ENCODE measurements at regions not wholly inside any gene's neighbourhood (a gene's known extent, or its start where the extent isn't known, plus 50 kb on each side); places are given as distances from the start of the nearest gene placed in this dataset.

DNA sequence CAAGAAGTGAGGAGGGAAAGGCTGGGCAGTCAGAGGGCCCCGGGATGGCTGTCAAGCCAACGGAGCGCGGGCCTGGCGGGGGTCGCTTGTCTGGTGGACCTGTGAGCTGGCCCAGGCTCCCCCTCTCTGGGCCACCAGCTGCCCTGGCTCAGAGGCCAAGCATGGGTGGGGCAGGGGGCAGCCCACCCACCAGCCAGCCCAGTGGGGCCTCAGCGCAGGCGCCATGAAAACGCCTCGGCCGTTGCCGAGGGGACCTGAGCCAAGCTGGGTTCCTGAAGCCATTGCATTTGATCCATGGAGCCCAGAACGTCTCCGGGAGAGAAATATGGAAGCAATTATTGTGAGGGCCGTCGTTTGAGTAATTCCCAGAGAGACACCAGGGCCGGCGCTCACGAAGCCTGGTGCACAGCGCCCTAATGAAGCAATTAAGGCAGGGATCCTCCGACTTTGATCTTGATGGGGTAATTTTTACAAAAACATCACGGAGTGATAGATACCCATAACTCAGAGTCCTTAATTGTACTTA lies 90.5 kb upstream of the TTC34 start:
- no peak overlapping the region for H3K4me3 ChIP-seq (ENCODE audit: severe bottlenecking)
- no peaks in the 10 kb centered on the region for H3K4me1 ChIP-seq (ENCODE audit: insufficient read depth, poor library complexity, severe bottlenecking)
- DNase-seq (ENCODE audit: low spot score) (no peak), ATAC-seq (ENCODE audit: low read depth) (no peak)
- peaks cover 3% of the 10 kb centered on the region for H3K9me3 ChIP-seq (ENCODE audit: severe bottlenecking)
- H3K27ac ChIP-seq (ENCODE audit: poor library complexity, severe bottlenecking) = no peak overlapping the region
- H3K36me3 ChIP-seq (ENCODE audit: low read depth) = no peaks in the 10 kb centered on the region
- H3K27me3 ChIP-seq (ENCODE audit: insufficient read depth, poor library complexity, severe bottlenecking) = no peaks in the 10 kb centered on the region
- TF ChIP-seq, protein P1, sequence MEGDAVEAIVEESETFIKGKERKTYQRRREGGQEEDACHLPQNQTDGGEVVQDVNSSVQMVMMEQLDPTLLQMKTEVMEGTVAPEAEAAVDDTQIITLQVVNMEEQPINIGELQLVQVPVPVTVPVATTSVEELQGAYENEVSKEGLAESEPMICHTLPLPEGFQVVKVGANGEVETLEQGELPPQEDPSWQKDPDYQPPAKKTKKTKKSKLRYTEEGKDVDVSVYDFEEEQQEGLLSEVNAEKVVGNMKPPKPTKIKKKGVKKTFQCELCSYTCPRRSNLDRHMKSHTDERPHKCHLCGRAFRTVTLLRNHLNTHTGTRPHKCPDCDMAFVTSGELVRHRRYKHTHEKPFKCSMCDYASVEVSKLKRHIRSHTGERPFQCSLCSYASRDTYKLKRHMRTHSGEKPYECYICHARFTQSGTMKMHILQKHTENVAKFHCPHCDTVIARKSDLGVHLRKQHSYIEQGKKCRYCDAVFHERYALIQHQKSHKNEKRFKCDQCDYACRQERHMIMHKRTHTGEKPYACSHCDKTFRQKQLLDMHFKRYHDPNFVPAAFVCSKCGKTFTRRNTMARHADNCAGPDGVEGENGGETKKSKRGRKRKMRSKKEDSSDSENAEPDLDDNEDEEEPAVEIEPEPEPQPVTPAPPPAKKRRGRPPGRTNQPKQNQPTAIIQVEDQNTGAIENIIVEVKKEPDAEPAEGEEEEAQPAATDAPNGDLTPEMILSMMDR (IDR thresholded peaks at IDR 0.05; ENCODE audit: poor library complexity, severe bottlenecking) = no peak

- Histone ChIP-seq H3K27me3 (ENCODE audit: insufficient read depth, poor library complexity, severe bottlenecking) (no peaks in the 10 kb centered on the region), H3K4me3 (ENCODE audit: severe bottlenecking) (no peak overlapping the region), H3K27ac (ENCODE audit: poor library complexity, severe bottlenecking) (no peak overlapping the region), H3K9me3 (ENCODE audit: severe bottlenecking) (peaks cover 3% of the 10 kb centered on the region), H3K4me1 (ENCODE audit: insufficient read depth, poor library complexity, severe bottlenecking) (no peaks in the 10 kb centered on the region), H3K36me3 (ENCODE audit: low read depth) (no peaks in the 10 kb centered on the region)
- DNase-seq (ENCODE audit: low spot score) (no peak), ATAC-seq (ENCODE audit: low read depth) (no peak)
- TF ChIP-seq, protein P1 (IDR thresholded peaks at IDR 0.05; ENCODE audit: poor library complexity, severe bottlenecking) = no peak
Measured at GRCh38 chr1:2893473-2894120, 92.1 kb upstream of the TTC34 start.

DNA sequence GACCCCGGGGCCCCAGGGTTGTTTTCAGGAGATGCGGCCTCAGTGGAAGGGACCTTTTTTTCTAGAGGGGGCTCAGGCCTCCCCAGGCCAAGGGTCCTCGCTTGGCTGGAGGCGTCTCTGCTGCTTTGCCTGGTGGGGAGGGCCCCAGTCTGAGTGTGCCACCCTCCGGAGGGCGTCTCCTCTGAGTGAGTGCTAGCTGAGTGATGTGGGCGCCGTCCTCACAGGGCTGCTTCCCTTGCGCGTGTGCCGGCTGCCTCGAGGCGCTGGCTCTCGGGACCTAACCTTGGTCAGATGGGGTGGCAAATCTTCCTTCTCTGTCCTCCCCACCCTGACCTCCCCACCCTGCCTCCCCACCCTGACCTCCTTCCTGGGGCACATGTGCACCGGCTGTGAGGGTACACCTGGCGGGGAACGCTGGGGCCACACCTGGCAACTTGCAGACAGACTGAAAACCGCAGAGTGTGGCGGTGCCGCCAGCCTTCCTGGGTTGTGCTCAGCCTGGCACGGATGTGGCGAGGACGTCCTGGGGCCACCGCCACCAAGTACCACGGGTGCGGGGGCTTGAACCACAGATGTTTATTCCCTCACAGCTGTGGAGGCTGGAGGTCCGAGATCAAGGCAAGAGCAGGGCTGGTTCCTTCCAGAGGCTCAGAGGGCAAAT lies 93.0 kb upstream of the TTC34 start:
- DNase-seq (ENCODE audit: low spot score) (no peak), ATAC-seq (ENCODE audit: low read depth) (no peak)
- Histone ChIP-seq H3K4me1 (ENCODE audit: insufficient read depth, poor library complexity, severe bottlenecking) (no peaks in the 10 kb centered on the region), H3K36me3 (ENCODE audit: low read depth) (no peaks in the 10 kb centered on the region), H3K27ac (ENCODE audit: poor library complexity, severe bottlenecking) (no peak overlapping the region), H3K27me3 (ENCODE audit: insufficient read depth, poor library complexity, severe bottlenecking) (no peaks in the 10 kb centered on the region), H3K4me3 (ENCODE audit: severe bottlenecking) (no peak overlapping the region), H3K9me3 (ENCODE audit: severe bottlenecking) (peaks cover 3% of the 10 kb centered on the region)
- TF ChIP-seq, protein P1 (IDR thresholded peaks at IDR 0.05; ENCODE audit: poor library complexity, severe bottlenecking) = no peak

- no peak overlapping the region for H3K4me3 ChIP-seq (ENCODE audit: severe bottlenecking)
- ATAC-seq (ENCODE audit: low read depth) (no peak), DNase-seq (ENCODE audit: low spot score) (no peak)
- H3K36me3 ChIP-seq (ENCODE audit: low read depth) = no peaks in the 10 kb centered on the region
- H3K4me1 ChIP-seq (ENCODE audit: insufficient read depth, poor library complexity, severe bottlenecking) = no peaks in the 10 kb centered on the region
- no peaks in the 10 kb centered on the region for H3K27me3 ChIP-seq (ENCODE audit: insufficient read depth, poor library complexity, severe bottlenecking)
- TF ChIP-seq, protein P1 (IDR thresholded peaks at IDR 0.05; ENCODE audit: poor library complexity, severe bottlenecking) = no peak
- peaks cover 3% of the 10 kb centered on the region for H3K9me3 ChIP-seq (ENCODE audit: severe bottlenecking)
- H3K27ac ChIP-seq (ENCODE audit: poor library complexity, severe bottlenecking) = no peak overlapping the region
Measured at GRCh38 chr1:2896824-2897223, 95.3 kb upstream of the TTC34 start.

DNA sequence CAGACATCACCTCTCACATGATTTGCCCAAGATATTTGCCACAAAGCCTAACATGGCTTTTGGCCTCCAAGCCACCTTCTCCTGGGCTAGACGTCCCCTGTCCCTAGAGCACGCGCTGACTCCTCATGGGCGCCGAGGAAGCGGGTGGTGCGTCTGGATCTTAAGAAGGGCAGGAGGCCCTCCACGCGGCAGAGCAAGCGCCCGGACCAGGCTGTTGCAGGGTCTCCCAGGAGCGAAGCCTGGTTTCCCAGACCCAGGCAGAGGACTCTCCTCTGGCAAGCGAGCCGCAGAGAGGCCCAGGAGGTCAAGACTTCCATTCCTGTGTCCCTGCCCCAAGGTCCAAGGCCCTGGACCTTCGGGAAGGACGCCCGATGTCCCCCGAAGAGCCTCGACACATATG lies 101.7 kb upstream of the TTC34 start:
- H3K27me3 ChIP-seq (ENCODE audit: insufficient read depth, poor library complexity, severe bottlenecking) = no peaks in the 10 kb centered on the region
- no peak for DNase-seq (ENCODE audit: low spot score)
- no peaks in the 10 kb centered on the region for H3K4me1 ChIP-seq (ENCODE audit: insufficient read depth, poor library complexity, severe bottlenecking)
- no peak overlapping the region for H3K27ac ChIP-seq (ENCODE audit: poor library complexity, severe bottlenecking)
- no peak for ATAC-seq (ENCODE audit: low read depth)
- H3K9me3 ChIP-seq (ENCODE audit: severe bottlenecking) = no peaks in the 10 kb centered on the region
- no peaks in the 10 kb centered on the region for H3K36me3 ChIP-seq (ENCODE audit: low read depth)
- TF ChIP-seq, protein P1 (IDR thresholded peaks at IDR 0.05; ENCODE audit: poor library complexity, severe bottlenecking) = no peak
- H3K4me3 ChIP-seq (ENCODE audit: severe bottlenecking) = no peak overlapping the region
